ENCODE measurements at regions not wholly inside any gene's neighbourhood (a gene's known extent, or its start where the extent isn't known, plus 50 kb on each side); places are given as distances from the start of the nearest gene placed in this dataset.

GRCh38 chr5:39586185-39586584 lies 161.4 kb upstream of the DAB2 start:
- no peaks in the 10 kb centered on the region for H3K79me2 ChIP-seq (ENCODE audit: low read length)
- H3K9me2 ChIP-seq (replicated peaks; ENCODE audit: low read length), result no peaks in the 10 kb centered on the region
- TF ChIP-seq EZH2phosphoT487 (IDR thresholded peaks at IDR 0.05; ENCODE audit: borderline replicate concordance, low read length), result no peak
- H3K4me2 ChIP-seq (ENCODE audit: low read length), result no peak overlapping the region
- no peaks in the 10 kb centered on the region for H3K9me3 ChIP-seq (ENCODE audit: low read length)
- H3F3A ChIP-seq (ENCODE audit: low read length, unreplicated experiment), result no peaks in the 10 kb centered on the region
- ATAC-seq, result no peak
- intact Hi-C loops (cut with micrococcal nuclease), result no loop called here
- ChIA-PET POLR2A (ENCODE audit: unreplicated experiment) (no interaction called here), CTCF (interaction anchor here (0.5 kb wide), 1 partner anchor 259 kb away, joined by 4 read pairs; no protein-coding TSS in a partner anchor)
- H4K20me1 ChIP-seq (ENCODE audit: low read length), result no peaks in the 10 kb centered on the region
- no TSS peak for BruUV-seq (replicated peaks)
- H3K9ac ChIP-seq (ENCODE audit: low read length), result no peak overlapping the region
- H2AFZ ChIP-seq (ENCODE audit: low read length), result no peak overlapping the region
- no peak for DNase-seq
- no peak overlapping the region for H3K27ac ChIP-seq (ENCODE audit: low read length)
- no peak overlapping the region for H3K4me3 ChIP-seq (ENCODE audit: low read length)
- H3K36me3 ChIP-seq (ENCODE audit: low read depth, low read length), result no peaks in the 10 kb centered on the region
- peaks cover 14% of the 10 kb centered on the region for H3K4me1 ChIP-seq (ENCODE audit: insufficient read depth, low read length)
- H3K27me3 ChIP-seq (ENCODE audit: low read length), result no peaks in the 10 kb centered on the region

GRCh38 chr5:39584927-39585326 lies 160.1 kb upstream of the DAB2 start:
- Histone ChIP-seq H3F3A (ENCODE audit: low read length, unreplicated experiment) (no peaks in the 10 kb centered on the region), H4K20me1 (ENCODE audit: low read length) (no peaks in the 10 kb centered on the region), H3K9me2 (replicated peaks; ENCODE audit: low read length) (no peaks in the 10 kb centered on the region)

GRCh38 chr5:39580702-39581453 lies 156.1 kb upstream of the DAB2 start:
- Histone ChIP-seq H3K27ac (ENCODE audit: low read length) (no peak overlapping the region), H3K4me2 (ENCODE audit: low read length) (no peak overlapping the region), H3K9me3 (ENCODE audit: low read length) (no peaks in the 10 kb centered on the region), H3K27me3 (ENCODE audit: low read length) (no peaks in the 10 kb centered on the region), H3K9ac (ENCODE audit: low read length) (no peak overlapping the region), H3K9me2 (replicated peaks; ENCODE audit: low read length) (no peaks in the 10 kb centered on the region), H2AFZ (ENCODE audit: low read length) (no peak overlapping the region), H3K36me3 (ENCODE audit: low read depth, low read length) (no peaks in the 10 kb centered on the region), H4K20me1 (ENCODE audit: low read length) (no peaks in the 10 kb centered on the region), H3K4me1 (ENCODE audit: insufficient read depth, low read length) (0 out of 2 replicates have a peak, but pooled peaks cover 3% of the 10 kb centered on the region), H3K79me2 (ENCODE audit: low read length) (no peaks in the 10 kb centered on the region), H3F3A (ENCODE audit: low read length, unreplicated experiment) (no peaks in the 10 kb centered on the region), H3K4me3 (ENCODE audit: low read length) (no peak overlapping the region)
- ChIA-PET POLR2A (ENCODE audit: unreplicated experiment) (no interaction called here), CTCF (interaction anchor here (0.5 to 1.0 kb wide), 3 partner anchors 58 to 88 kb away, joined by 3 to 6 read pairs (median 3); no protein-coding TSS in a partner anchor)
- peak; percentile 45 for ATAC-seq
- TF ChIP-seq, protein P1, sequence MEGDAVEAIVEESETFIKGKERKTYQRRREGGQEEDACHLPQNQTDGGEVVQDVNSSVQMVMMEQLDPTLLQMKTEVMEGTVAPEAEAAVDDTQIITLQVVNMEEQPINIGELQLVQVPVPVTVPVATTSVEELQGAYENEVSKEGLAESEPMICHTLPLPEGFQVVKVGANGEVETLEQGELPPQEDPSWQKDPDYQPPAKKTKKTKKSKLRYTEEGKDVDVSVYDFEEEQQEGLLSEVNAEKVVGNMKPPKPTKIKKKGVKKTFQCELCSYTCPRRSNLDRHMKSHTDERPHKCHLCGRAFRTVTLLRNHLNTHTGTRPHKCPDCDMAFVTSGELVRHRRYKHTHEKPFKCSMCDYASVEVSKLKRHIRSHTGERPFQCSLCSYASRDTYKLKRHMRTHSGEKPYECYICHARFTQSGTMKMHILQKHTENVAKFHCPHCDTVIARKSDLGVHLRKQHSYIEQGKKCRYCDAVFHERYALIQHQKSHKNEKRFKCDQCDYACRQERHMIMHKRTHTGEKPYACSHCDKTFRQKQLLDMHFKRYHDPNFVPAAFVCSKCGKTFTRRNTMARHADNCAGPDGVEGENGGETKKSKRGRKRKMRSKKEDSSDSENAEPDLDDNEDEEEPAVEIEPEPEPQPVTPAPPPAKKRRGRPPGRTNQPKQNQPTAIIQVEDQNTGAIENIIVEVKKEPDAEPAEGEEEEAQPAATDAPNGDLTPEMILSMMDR (conservative IDR thresholded peaks at IDR 0.05; ENCODE audit: low read depth, low read length), result no peak
- TF ChIP-seq EZH2 (IDR thresholded peaks at IDR 0.05; ENCODE audit: low read length, unreplicated experiment), result no peak
- no peak for TF ChIP-seq EZH2phosphoT487 (IDR thresholded peaks at IDR 0.05; ENCODE audit: borderline replicate concordance, low read length)
- no peak for DNase-seq
- no TSS peak for BruUV-seq (replicated peaks)
- intact Hi-C loops (cut with micrococcal nuclease), result loop anchor here (5.0 kb wide), 2 partner anchors 366 to 1156 kb away; no protein-coding TSS in a partner anchor

More at GRCh38 chr5:39584927-39585326, 160.1 kb upstream of the DAB2 start:
- no peaks in the 10 kb centered on the region for H3K27me3 ChIP-seq (ENCODE audit: low read length)
- no peaks in the 10 kb centered on the region for H3K9me3 ChIP-seq (ENCODE audit: low read length)
- DNase-seq, result no peak
- H3K4me2 ChIP-seq (ENCODE audit: low read length), result no peak overlapping the region
- H3K79me2 ChIP-seq (ENCODE audit: low read length), result no peaks in the 10 kb centered on the region
- H3K4me1 ChIP-seq (ENCODE audit: insufficient read depth, low read length), result peaks cover 14% of the 10 kb centered on the region
- no peaks in the 10 kb centered on the region for H3K36me3 ChIP-seq (ENCODE audit: low read depth, low read length)
- H2AFZ ChIP-seq (ENCODE audit: low read length), result no peak overlapping the region
- no peak for TF ChIP-seq EZH2 (IDR thresholded peaks at IDR 0.05; ENCODE audit: low read length, unreplicated experiment)
- no peak for TF ChIP-seq EZH2phosphoT487 (IDR thresholded peaks at IDR 0.05; ENCODE audit: borderline replicate concordance, low read length)
- TF ChIP-seq, protein P1 (conservative IDR thresholded peaks at IDR 0.05; ENCODE audit: low read depth, low read length), result no peak
- ChIA-PET POLR2A (ENCODE audit: unreplicated experiment) (no interaction called here), CTCF (interaction anchor here (0.6 kb wide), 1 partner anchor 106 kb away, joined by 3 read pairs; no protein-coding TSS in a partner anchor)
- BruUV-seq (replicated peaks), result no TSS peak
- H3K27ac ChIP-seq (ENCODE audit: low read length), result no peak overlapping the region
- ATAC-seq, result no peak
- H3K9ac ChIP-seq (ENCODE audit: low read length), result no peak overlapping the region
- H3K4me3 ChIP-seq (ENCODE audit: low read length), result no peak overlapping the region
- intact Hi-C loops (cut with micrococcal nuclease), result loop anchor here (5.0 kb wide), 2 partner anchors 362 to 1152 kb away; no protein-coding TSS in a partner anchor
